ENCODE measurements at regions not wholly inside any gene's neighbourhood (a gene's known extent, or its start where the extent isn't known, plus 50 kb on each side); places are given as distances from the start of the nearest gene placed in this dataset.

GRCh38 chr5:139740138-139740991 lies 55.2 kb upstream of the PSD2 start:
- TF ChIP-seq, protein P1, sequence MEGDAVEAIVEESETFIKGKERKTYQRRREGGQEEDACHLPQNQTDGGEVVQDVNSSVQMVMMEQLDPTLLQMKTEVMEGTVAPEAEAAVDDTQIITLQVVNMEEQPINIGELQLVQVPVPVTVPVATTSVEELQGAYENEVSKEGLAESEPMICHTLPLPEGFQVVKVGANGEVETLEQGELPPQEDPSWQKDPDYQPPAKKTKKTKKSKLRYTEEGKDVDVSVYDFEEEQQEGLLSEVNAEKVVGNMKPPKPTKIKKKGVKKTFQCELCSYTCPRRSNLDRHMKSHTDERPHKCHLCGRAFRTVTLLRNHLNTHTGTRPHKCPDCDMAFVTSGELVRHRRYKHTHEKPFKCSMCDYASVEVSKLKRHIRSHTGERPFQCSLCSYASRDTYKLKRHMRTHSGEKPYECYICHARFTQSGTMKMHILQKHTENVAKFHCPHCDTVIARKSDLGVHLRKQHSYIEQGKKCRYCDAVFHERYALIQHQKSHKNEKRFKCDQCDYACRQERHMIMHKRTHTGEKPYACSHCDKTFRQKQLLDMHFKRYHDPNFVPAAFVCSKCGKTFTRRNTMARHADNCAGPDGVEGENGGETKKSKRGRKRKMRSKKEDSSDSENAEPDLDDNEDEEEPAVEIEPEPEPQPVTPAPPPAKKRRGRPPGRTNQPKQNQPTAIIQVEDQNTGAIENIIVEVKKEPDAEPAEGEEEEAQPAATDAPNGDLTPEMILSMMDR (IDR thresholded peaks at IDR 0.05) = no peak
- no peaks in the 10 kb centered on the region for H3K9me3 ChIP-seq
- H3K4me3 ChIP-seq = no peak overlapping the region
- H3K27me3 ChIP-seq (ENCODE audit: low read depth) = no peaks in the 10 kb centered on the region
- H3K4me1 ChIP-seq = peaks cover 1% of the 10 kb centered on the region
- H3K27ac ChIP-seq = no peak overlapping the region
- no peak for DNase-seq
- no peak for ATAC-seq
- intact Hi-C loops (cut with DNase I) = no loop called here
- H3K36me3 ChIP-seq = no peaks in the 10 kb centered on the region

DNA sequence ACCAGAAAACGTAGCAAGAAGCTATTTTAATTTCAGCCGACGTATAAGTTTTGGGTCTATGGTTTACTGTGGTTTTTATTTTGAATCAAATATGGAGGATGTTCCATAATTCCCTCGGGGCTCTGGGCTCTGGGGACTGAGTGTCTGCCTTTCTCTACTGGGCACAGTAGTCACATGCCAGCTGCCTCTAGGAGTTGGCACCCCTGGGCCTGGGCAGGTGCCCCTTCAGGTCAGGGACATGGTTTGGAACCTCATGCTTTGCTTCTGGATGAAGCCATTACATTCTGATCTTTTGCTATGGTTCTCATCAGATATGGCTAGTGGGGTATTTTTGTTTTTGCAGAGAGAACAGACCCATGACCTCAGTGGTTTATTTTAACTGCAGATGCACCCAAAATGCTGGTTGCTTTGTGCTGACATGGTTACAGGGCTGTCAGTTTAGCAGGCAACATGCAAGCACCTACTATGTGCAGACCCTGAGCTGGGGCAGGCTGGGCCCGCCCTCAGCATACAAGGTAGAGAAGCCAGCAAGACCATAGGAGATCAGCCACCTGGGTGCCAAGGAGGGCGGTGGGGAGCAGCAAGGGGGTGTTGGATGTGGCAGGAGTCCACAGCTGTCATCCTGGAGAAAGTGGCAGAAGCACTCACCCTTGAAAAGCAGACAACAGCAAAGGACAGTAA lies 54.5 kb upstream of the PSD2 start:
- TF ChIP-seq, protein P1 (IDR thresholded peaks at IDR 0.05) = no peak
- ATAC-seq (no peak), DNase-seq (no peak)
- intact Hi-C loops (cut with DNase I) = no loop called here
- Histone ChIP-seq H3K36me3 (no peaks in the 10 kb centered on the region), H3K4me1 (peaks cover 9% of the 10 kb centered on the region), H3K9me3 (no peaks in the 10 kb centered on the region), H3K27ac (no peak overlapping the region), H3K27me3 (ENCODE audit: low read depth) (peaks cover 7% of the 10 kb centered on the region), H3K4me3 (no peak overlapping the region)

DNA sequence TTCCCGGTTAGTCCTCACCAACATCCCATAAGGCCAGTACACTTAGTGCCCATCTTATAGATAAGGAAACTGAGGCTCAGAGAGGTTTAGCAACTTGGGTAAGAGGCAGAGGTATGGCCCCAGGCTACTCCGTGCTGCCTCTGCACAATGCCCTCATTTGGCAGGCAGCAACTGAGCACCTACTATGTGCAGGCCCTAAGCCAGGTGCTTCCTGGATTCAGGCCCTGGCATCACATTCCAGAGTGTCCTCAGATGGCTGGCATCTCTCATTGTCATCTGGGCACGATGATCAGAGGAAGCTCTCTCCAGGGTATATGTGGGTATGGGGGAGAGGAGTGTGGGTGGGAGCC lies 53.8 kb upstream of the PSD2 start:
- Histone ChIP-seq H3K27ac (no peak overlapping the region), H3K4me1 (peaks cover 16% of the 10 kb centered on the region), H3K4me3 (no peak overlapping the region), H3K36me3 (no peaks in the 10 kb centered on the region), H3K9me3 (no peaks in the 10 kb centered on the region), H3K27me3 (ENCODE audit: low read depth) (peaks cover 14% of the 10 kb centered on the region)
- intact Hi-C loops (cut with DNase I) = no loop called here
- ATAC-seq (no peak), DNase-seq (no peak)
- TF ChIP-seq, protein P1 (IDR thresholded peaks at IDR 0.05) = no peak

DNA sequence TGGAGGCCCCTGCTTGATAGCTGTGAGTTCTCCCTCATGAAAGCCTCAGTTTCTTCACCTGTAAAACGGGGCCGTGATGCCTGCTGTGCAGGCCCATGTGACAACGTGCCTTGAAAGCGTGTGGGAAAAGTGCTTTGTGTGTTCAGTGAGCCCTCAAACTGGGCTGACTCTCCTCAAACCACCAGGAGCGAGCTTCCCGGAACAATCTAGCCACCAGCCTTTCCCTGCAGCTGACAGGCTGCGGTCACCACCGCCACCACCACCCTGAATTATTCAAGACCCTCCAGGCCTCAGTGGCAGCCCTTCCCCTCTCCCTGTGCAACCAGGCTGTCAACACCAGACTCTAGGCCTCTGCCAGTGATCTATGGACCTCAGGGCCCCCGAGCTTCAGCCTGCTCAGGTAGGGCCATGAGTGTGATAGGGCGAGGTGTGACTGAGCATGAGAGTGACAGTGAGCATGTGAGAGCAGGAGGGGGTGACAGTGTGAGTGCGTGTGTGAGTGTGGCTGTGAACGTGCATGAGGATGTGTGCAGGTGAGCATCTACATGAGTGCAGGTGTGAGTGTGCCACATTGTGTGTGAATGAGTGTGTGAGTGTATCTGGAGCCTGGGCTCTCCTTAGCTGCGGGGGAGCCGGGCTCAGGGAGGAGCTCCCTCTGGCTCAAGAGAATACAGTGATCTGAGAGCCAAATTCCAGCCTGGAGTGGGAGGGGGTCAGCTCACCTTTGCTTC lies 53.3 kb upstream of the PSD2 start:
- Histone ChIP-seq H3K9me3 (no peaks in the 10 kb centered on the region), H3K27me3 (ENCODE audit: low read depth) (peaks cover 19% of the 10 kb centered on the region), H3K4me1 (peaks cover 21% of the 10 kb centered on the region), H3K27ac (no peak overlapping the region), H3K4me3 (no peak overlapping the region), H3K36me3 (no peaks in the 10 kb centered on the region)
- DNase-seq (no peak), ATAC-seq (no peak)
- intact Hi-C loops (cut with DNase I) = no loop called here
- TF ChIP-seq, protein P1 (IDR thresholded peaks at IDR 0.05) = no peak

- no peak for DNase-seq
- Histone ChIP-seq H3K36me3 (no peaks in the 10 kb centered on the region), H3K4me3 (no peak overlapping the region), H3K27ac (no peak overlapping the region), H3K4me1 (peaks cover 30% of the 10 kb centered on the region), H3K27me3 (ENCODE audit: low read depth) (peaks cover 28% of the 10 kb centered on the region), H3K9me3 (no peaks in the 10 kb centered on the region)
- TF ChIP-seq, protein P1 (IDR thresholded peaks at IDR 0.05) = no peak
- intact Hi-C loops (cut with DNase I) = no loop called here
- no peak for ATAC-seq
These were observed 52.4 kb upstream of the PSD2 start for GRCh38 chr5:139743001-139743771.

All from lower lobe of right lung (tissue), 2 donors.